Fibroblast of villous mesenchyme (primary cell): ENCODE measurements at regions not wholly inside any gene's neighbourhood (a gene's known extent, or its start where the extent isn't known, plus 50 kb on each side); places are given as distances from the start of the nearest gene placed in this dataset.

ENCODE experiments used
- DNase-seq: peaks from one replicate; pipeline ENCODE4 v3.0.0-alpha.2; 2010; ENCODE audit warnings: low read depth
- H3K4me3 ChIP-seq: 2 replicates; pipeline ENCODE4 v1.5.1; 2011; ENCODE audit warnings: low read depth, mild to moderate bottlenecking, low read length
- CTCF ChIP-seq: IDR thresholded peaks from 2 replicates; pipeline ENCODE4 v1.5.1; 2012; ENCODE audit warnings: low read depth, mild to moderate bottlenecking, low read length; ENCODE audit not compliant: insufficient read depth

GRCh38 chr4:186341655-186342054 lies 75.7 kb downstream of the F11 start:
- no peak for TF ChIP-seq CTCF
- no peak overlapping the region for H3K4me3 ChIP-seq
- DNase-seq = no peak
